Keratinocyte (primary cell): ENCODE measurements at regions not wholly inside any gene's neighbourhood (a gene's known extent, or its start where the extent isn't known, plus 50 kb on each side); places are given as distances from the start of the nearest gene placed in this dataset.

Experiments
- DNase-seq: peaks from one replicate; pipeline ENCODE4 v3.0.0-alpha.2; 2011; ENCODE audit warnings: low read depth, missing footprints, low spot score
- FAIRE-seq: peaks from 2 replicates; lab custom pipeline; 2011; peaks lifted over from hg19 to GRCh38; lab: Jason Lieb, UNC
- H2AFZ ChIP-seq: 2 replicates; pipeline ENCODE4 v1.6.0; 2012; ENCODE audit warnings: low read length, control low read depth, inconsistent platforms; ENCODE audit not compliant: control insufficient read depth
- H3K27ac ChIP-seq: 2 replicates; pipeline ENCODE4 v1.5.1; 2011; ENCODE audit warnings: low read length; ENCODE audit not compliant: control insufficient read depth, insufficient read depth
- H3K27me3 ChIP-seq: 3 replicates; pipeline ENCODE4 v1.6.0; 2011; ENCODE audit warnings: low read length; ENCODE audit not compliant: control insufficient read depth, insufficient read depth; ENCODE audit errors: extremely low read depth
- H3K36me3 ChIP-seq, 2 experiments: 2 replicates in 1 of 2; 3 replicates in 1 of 2; pipeline ENCODE4 v1.5.1; 2011; ENCODE audit warnings: low read length in 2 of 2, mild to moderate bottlenecking in 1 of 2; ENCODE audit not compliant: control insufficient read depth in 2 of 2, insufficient read depth in 2 of 2; ENCODE audit errors: extremely low read depth in 1 of 2
- H3K4me1 ChIP-seq: 3 replicates; pipeline ENCODE4 v1.5.1; 2011; ENCODE audit warnings: low read length; ENCODE audit not compliant: control insufficient read depth, insufficient read depth; ENCODE audit errors: extremely low read depth
- H3K4me2 ChIP-seq: 3 replicates; pipeline ENCODE4 v1.6.0; 2011; ENCODE audit warnings: low read depth, low read length; ENCODE audit not compliant: control insufficient read depth, insufficient read depth; ENCODE audit errors: extremely low read depth
- H3K4me3 ChIP-seq, 3 experiments: fragments of 200-600 bp in 1 of 3; sonication (generic) in 1 of 3; 2 replicates in 2 of 3; 3 replicates in 1 of 3; pipeline ENCODE4 v1.5.1; 2011 to 2016; ENCODE audit warnings: low read length in 3 of 3, mild to moderate bottlenecking in 3 of 3, control low read depth in 2 of 3, inconsistent platforms in 1 of 3, low read depth in 1 of 3, mixed read lengths in 1 of 3, mixed run types in 1 of 3, moderate library complexity in 1 of 3; ENCODE audit not compliant: control insufficient read depth in 2 of 3, insufficient read depth in 2 of 3; ENCODE audit errors: extremely low read depth in 1 of 3
- H3K79me2 ChIP-seq: 2 replicates; pipeline ENCODE4 v1.6.0; 2012; ENCODE audit warnings: low read length; ENCODE audit not compliant: control insufficient read depth, insufficient read depth
- H3K9ac ChIP-seq: 3 replicates; pipeline ENCODE4 v1.6.0; 2011; ENCODE audit warnings: low read length; ENCODE audit not compliant: control insufficient read depth, insufficient read depth; ENCODE audit errors: extremely low read depth
- H3K9me1 ChIP-seq: 3 replicates; pipeline ENCODE4 v1.6.0; 2011; ENCODE audit warnings: low read length; ENCODE audit not compliant: control insufficient read depth, insufficient read depth; ENCODE audit errors: extremely low read depth
- H3K9me3 ChIP-seq: 2 replicates; pipeline ENCODE4 v1.5.1; 2012; ENCODE audit warnings: low read depth, low read length; ENCODE audit not compliant: control insufficient read depth
- H4K20me1 ChIP-seq: 3 replicates; pipeline ENCODE4 v1.6.0; 2011; ENCODE audit warnings: low read length; ENCODE audit not compliant: control insufficient read depth, insufficient read depth; ENCODE audit errors: extremely low read depth
- EZH2 ChIP-seq: IDR thresholded peaks from one replicate; pipeline ENCODE4 v1.6.1; 2012; ENCODE audit warnings: inconsistent platforms, mild to moderate bottlenecking, low read length, moderate library complexity
- dilution Hi-C: fragments of 300-500 bp; cut with MboI; formaldehyde crosslinking; loops from one replicate; pipeline ENCODE4 v1.7.0; 2020; ENCODE audit warnings: low sequenced_read_pairs; ENCODE audit not compliant: extremely low pct_ligation_motif_present
- TF ChIP-seq, protein P1 (sequence below), 3 experiments: IDR thresholded peaks in 1 of 3; conservative IDR thresholded peaks in 1 of 3; optimal IDR thresholded peaks in 1 of 3; 2 replicates in 2 of 3; 3 replicates in 1 of 3; pipeline versions ENCODE3 to v1.5.1; 2011; ENCODE audit warnings: low read length in 3 of 3, mild to moderate bottlenecking in 3 of 3, moderate library complexity in 2 of 3, control low read depth in 1 of 3, inconsistent platforms in 1 of 3; ENCODE audit not compliant: insufficient read depth in 2 of 3; ENCODE audit errors: extremely low read depth in 1 of 3

DNA sequence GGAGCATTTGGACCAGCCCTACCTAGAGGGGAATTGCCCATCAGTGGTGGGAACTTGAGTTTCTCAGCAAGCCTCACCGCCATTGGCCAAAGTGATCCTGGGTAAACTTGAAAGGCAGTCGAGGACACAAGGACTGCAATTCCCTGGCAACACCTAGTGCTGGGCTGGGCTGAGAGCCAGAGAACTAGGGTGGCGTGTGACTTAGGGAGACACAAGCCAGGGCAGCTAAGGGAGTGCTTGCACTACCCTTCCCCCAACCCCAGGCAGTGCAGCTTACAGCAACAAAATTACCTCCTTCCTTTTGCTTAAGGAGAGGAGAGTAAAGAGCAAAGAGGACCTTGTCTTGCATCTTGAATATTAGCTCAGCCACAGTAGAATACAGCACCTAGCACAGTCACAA lies 176.9 kb upstream of the PRMT6 start:
- H4K20me1 ChIP-seq, result no peaks in the 10 kb centered on the region
- no peaks in the 10 kb centered on the region for H3K27me3 ChIP-seq
- no peak overlapping the region for H3K4me3 ChIP-seq
- H3K79me2 ChIP-seq, result no peaks in the 10 kb centered on the region
- no peak overlapping the region for H2AFZ ChIP-seq
- FAIRE-seq, result peak; percentile 17
- TF ChIP-seq, protein P1, sequence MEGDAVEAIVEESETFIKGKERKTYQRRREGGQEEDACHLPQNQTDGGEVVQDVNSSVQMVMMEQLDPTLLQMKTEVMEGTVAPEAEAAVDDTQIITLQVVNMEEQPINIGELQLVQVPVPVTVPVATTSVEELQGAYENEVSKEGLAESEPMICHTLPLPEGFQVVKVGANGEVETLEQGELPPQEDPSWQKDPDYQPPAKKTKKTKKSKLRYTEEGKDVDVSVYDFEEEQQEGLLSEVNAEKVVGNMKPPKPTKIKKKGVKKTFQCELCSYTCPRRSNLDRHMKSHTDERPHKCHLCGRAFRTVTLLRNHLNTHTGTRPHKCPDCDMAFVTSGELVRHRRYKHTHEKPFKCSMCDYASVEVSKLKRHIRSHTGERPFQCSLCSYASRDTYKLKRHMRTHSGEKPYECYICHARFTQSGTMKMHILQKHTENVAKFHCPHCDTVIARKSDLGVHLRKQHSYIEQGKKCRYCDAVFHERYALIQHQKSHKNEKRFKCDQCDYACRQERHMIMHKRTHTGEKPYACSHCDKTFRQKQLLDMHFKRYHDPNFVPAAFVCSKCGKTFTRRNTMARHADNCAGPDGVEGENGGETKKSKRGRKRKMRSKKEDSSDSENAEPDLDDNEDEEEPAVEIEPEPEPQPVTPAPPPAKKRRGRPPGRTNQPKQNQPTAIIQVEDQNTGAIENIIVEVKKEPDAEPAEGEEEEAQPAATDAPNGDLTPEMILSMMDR (optimal IDR thresholded peaks at IDR 0.05 in 1 of 3, IDR thresholded peaks at IDR 0.05 in 1 of 3, conservative IDR thresholded peaks at IDR 0.05 in 1 of 3; ENCODE audit: extremely low read depth in 1 of 3, insufficient read depth in 2 of 3, low read length in 3 of 3), result no peak
- no peak for TF ChIP-seq EZH2
- H3K9ac ChIP-seq, result no peak overlapping the region
- H3K4me2 ChIP-seq, result no peak overlapping the region
- no peak for DNase-seq
- no peak overlapping the region for H3K27ac ChIP-seq
- H3K4me1 ChIP-seq, result no peaks in the 10 kb centered on the region
- no peaks in the 10 kb centered on the region for H3K36me3 ChIP-seq
- H3K9me1 ChIP-seq, result no peaks in the 10 kb centered on the region
- H3K9me3 ChIP-seq, result no peaks in the 10 kb centered on the region
- dilution Hi-C loops, result no loop called here

DNA sequence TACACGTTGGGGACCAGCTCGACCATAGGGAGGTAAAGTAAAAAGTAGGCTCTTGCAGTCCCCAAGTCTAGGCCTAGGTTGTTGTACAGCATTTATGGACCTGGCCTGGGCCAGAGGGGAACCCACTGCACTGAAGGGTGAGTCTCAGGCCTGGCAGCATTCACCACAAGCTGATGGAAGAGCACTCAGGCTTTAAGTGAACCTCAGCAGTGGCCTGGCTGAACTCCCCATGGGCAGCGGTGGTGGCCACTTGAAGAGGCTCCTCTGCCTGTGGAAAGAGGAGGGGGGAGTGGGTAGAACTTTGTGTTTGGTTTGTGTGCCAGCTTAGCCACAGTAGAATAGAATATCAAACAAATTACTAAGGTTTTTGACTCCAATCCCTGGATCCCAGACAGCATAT lies 176.2 kb upstream of the PRMT6 start:
- TF ChIP-seq EZH2, result no peak
- TF ChIP-seq, protein P1 (optimal IDR thresholded peaks at IDR 0.05 in 1 of 3, IDR thresholded peaks at IDR 0.05 in 1 of 3, conservative IDR thresholded peaks at IDR 0.05 in 1 of 3; ENCODE audit: extremely low read depth in 1 of 3, insufficient read depth in 2 of 3, low read length in 3 of 3), result no peak
- Histone ChIP-seq H3K9me3 (no peaks in the 10 kb centered on the region), H3K79me2 (no peaks in the 10 kb centered on the region), H3K9ac (no peak overlapping the region), H3K4me2 (no peak overlapping the region), H2AFZ (no peak overlapping the region), H3K27me3 (no peaks in the 10 kb centered on the region), H3K27ac (no peak overlapping the region), H3K4me3 (no peak overlapping the region), H3K9me1 (no peaks in the 10 kb centered on the region), H3K4me1 (no peaks in the 10 kb centered on the region), H3K36me3 (no peaks in the 10 kb centered on the region), H4K20me1 (no peaks in the 10 kb centered on the region)
- DNase-seq (no peak), FAIRE-seq (no peak)
- dilution Hi-C loops, result no loop called here
